HCT116 (cell line): ENCODE measurements at regions not wholly inside any gene's neighbourhood (a gene's known extent, or its start where the extent isn't known, plus 50 kb on each side); places are given as distances from the start of the nearest gene placed in this dataset.

Experiments
- ATAC-seq: fragments of 200-7000 bp; cut with Tn5 transposase; 2 replicates; pipeline ENCODE4 v1.9.1; 2020; ENCODE audit warnings: mild to moderate bottlenecking, moderate library complexity
- BruUV-seq: library from RNA; stranded (reverse); fragments of 400-500 nt; replicated peaks from 2 replicates; lab custom pipeline; 2021; lab: Mats Ljungman, UMichigan
- CTCF ChIA-PET: fragments of 300-600 bp; sonication (Branson Sonifier 250); formaldehyde crosslinking; loops from one replicate; lab custom pipeline; 2021; ENCODE audit warnings: antibody characterized with exemption; lab: Charles Lee
- POLR2A ChIA-PET: fragments of 300-600, 350-600 bp; sonication (Branson Sonifier 250); formaldehyde crosslinking; loops from one replicate; lab custom pipeline; 2021; ENCODE audit warnings: antibody characterized with exemption; lab: Charles Lee
- RAD21 ChIA-PET, 2 experiments: fragments of 300-600 bp; sonication (Branson Sonifier 250); formaldehyde crosslinking; loops; one replicate each; lab custom pipeline; 2023; ENCODE audit warnings: low total read pairs in 2 of 2; ENCODE audit not compliant: uncharacterized antibody in 2 of 2, unreplicated experiment in 2 of 2, low non-redundant PET in 1 of 2; lab: Charles Lee
- DNase-seq: peaks from one replicate; pipeline ENCODE4 v3.0.0-alpha.2; 2010; ENCODE audit warnings: low read depth, low spot score
- H2AFZ ChIP-seq: fragments of 200-600 bp; shearing (Covaris generic), sonication (generic); 2 replicates; pipeline ENCODE4 v1.6.1; 2017; ENCODE audit warnings: low read depth, mixed run types, mixed read lengths, antibody characterized with exemption, low read length; ENCODE audit not compliant: poor library complexity, severe bottlenecking
- H3K27ac ChIP-seq: 2 replicates; pipeline ENCODE4 v1.5.1; 2012; ENCODE audit warnings: low read depth, low read length
- H3K27me3 ChIP-seq: fragments of 200-600 bp; sonication (generic); 2 replicates; pipeline ENCODE4 v1.6.1; 2016; ENCODE audit warnings: mixed run types, low read length, mixed read lengths; ENCODE audit not compliant: insufficient read depth
- H3K36me3 ChIP-seq, 2 experiments: fragments of 200-500 bp in 1 of 2; fragments of 200-600 bp in 1 of 2; sonication (Bioruptor generic) in 1 of 2; sonication (generic) in 1 of 2; 2 replicates each; pipeline versions ENCODE4 v1.5.1 to v1.6.1; 2014 to 2016; ENCODE audit warnings: low read length in 2 of 2, inconsistent platforms in 1 of 2, mixed read lengths in 1 of 2, mixed run types in 1 of 2; ENCODE audit not compliant: insufficient read depth in 2 of 2, control insufficient read depth in 1 of 2
- H3K4me1 ChIP-seq, 2 experiments: fragments of 200-600 bp in 1 of 2; sonication (generic) in 1 of 2; 2 replicates each; pipeline versions ENCODE4 v1.5.1 to v1.6.1; 2012 to 2017; ENCODE audit warnings: low read length in 2 of 2, inconsistent platforms in 1 of 2, mild to moderate bottlenecking in 1 of 2, mixed read lengths in 1 of 2, mixed run types in 1 of 2, moderate library complexity in 1 of 2; ENCODE audit not compliant: insufficient read depth in 2 of 2, control insufficient read depth in 1 of 2
- H3K4me2 ChIP-seq: fragments of 200-600 bp; sonication (generic); 2 replicates; pipeline ENCODE4 v1.6.1; 2017; ENCODE audit warnings: mixed run types, low read length, mixed read lengths
- H3K4me3 ChIP-seq, 2 experiments: fragments of 200-600 bp in 1 of 2; sonication (generic) in 1 of 2; replicated peaks in 1 of 2; 2 replicates each; pipeline ENCODE4 v1.5.1; 2011 to 2016; ENCODE audit warnings: low read length in 2 of 2, control low read depth in 1 of 2, low read depth in 1 of 2, mild to moderate bottlenecking in 1 of 2, mixed read lengths in 1 of 2, mixed run types in 1 of 2
- H3K79me2 ChIP-seq: fragments of 200-600 bp; sonication (generic); 2 replicates; pipeline ENCODE4 v1.6.1; 2017; ENCODE audit warnings: mild to moderate bottlenecking, mixed run types, low read length, moderate library complexity, mixed read lengths; ENCODE audit not compliant: insufficient read depth
- H3K9ac ChIP-seq: fragments of 200-600 bp; sonication (generic); 2 replicates; pipeline ENCODE4 v1.6.1; 2016; ENCODE audit warnings: low read length, mixed read lengths
- H3K9me2 ChIP-seq: fragments of 200-600 bp; sonication (generic), shearing (Covaris generic); 2 replicates; pipeline ENCODE4 v1.6.1; 2017; ENCODE audit warnings: mixed run types, mild to moderate bottlenecking, moderate library complexity; ENCODE audit not compliant: insufficient read depth
- H3K9me3 ChIP-seq, 2 experiments: fragments of 200-500 bp in 1 of 2; fragments of 200-600 bp in 1 of 2; sonication (Bioruptor generic) in 1 of 2; sonication (generic) in 1 of 2; 2 replicates each; pipeline ENCODE4 v1.6.1; 2014 to 2017; ENCODE audit warnings: low read length in 2 of 2, mixed read lengths in 2 of 2, inconsistent platforms in 1 of 2, low read depth in 1 of 2, mild to moderate bottlenecking in 1 of 2, mixed run types in 1 of 2, moderate library complexity in 1 of 2; ENCODE audit not compliant: control insufficient read depth in 1 of 2, insufficient read depth in 1 of 2
- H4K20me1 ChIP-seq: fragments of 200-600 bp; sonication (generic), shearing (Covaris generic); 2 replicates; pipeline ENCODE4 v1.6.1; 2017; ENCODE audit warnings: mixed run types, mild to moderate bottlenecking, moderate library complexity; ENCODE audit not compliant: insufficient read depth
- ATF3 ChIP-seq: IDR thresholded peaks from 2 replicates; pipeline ENCODE4 v1.6.1; 2012
- CEBPB ChIP-seq: IDR thresholded peaks from 2 replicates; pipeline ENCODE4 v1.6.1; 2012; ENCODE audit warnings: low read depth
- CTCF ChIP-seq, 3 experiments: fragments of 200-600 bp in 1 of 3; sonication (generic) in 1 of 3; IDR thresholded peaks in 2 of 3; conservative IDR thresholded peaks in 1 of 3; 2 replicates each; pipeline ENCODE4 v1.5.1; 2012 to 2017; ENCODE audit warnings: low read depth in 2 of 3, low read length in 2 of 3, antibody characterized with exemption in 1 of 3, borderline replicate concordance in 1 of 3, control low read depth in 1 of 3, mild to moderate bottlenecking in 1 of 3, mixed read lengths in 1 of 3, mixed run types in 1 of 3, moderate library complexity in 1 of 3; ENCODE audit not compliant: insufficient read depth in 1 of 3
- EGR1 ChIP-seq: IDR thresholded peaks from 2 replicates; pipeline ENCODE4 v1.6.1; 2012; ENCODE audit warnings: low read depth
- ELF1 ChIP-seq: IDR thresholded peaks from 2 replicates; pipeline ENCODE4 v1.6.1; 2012; ENCODE audit warnings: low read depth, borderline replicate concordance
- EZH2phosphoT487 ChIP-seq: fragments of 200-600 bp; IDR thresholded peaks from 2 replicates; pipeline ENCODE4 v1.6.1; 2018; ENCODE audit warnings: antibody characterized with exemption, borderline replicate concordance
- FOSL1 ChIP-seq: IDR thresholded peaks from 2 replicates; pipeline ENCODE4 v1.6.1; 2012; ENCODE audit warnings: low read depth
- POLR2A ChIP-seq: IDR thresholded peaks from 2 replicates; pipeline ENCODE4 v1.7.0; 2011; ENCODE audit warnings: borderline replicate concordance; ENCODE audit not compliant: insufficient read depth, insufficient read length; ENCODE audit errors: extremely low read depth
- POLR2AphosphoS5 ChIP-seq: IDR thresholded peaks from 2 replicates; pipeline ENCODE4 v1.6.1; 2011; ENCODE audit warnings: mild to moderate bottlenecking, low read depth, low read length, moderate library complexity
- RAD21 ChIP-seq: IDR thresholded peaks from 2 replicates; pipeline ENCODE4 v1.6.1; 2012; ENCODE audit warnings: low read depth, mild to moderate bottlenecking
- SIN3A ChIP-seq: IDR thresholded peaks from 2 replicates; pipeline ENCODE4 v1.6.1; 2012; ENCODE audit warnings: low read depth
- SP1 ChIP-seq: IDR thresholded peaks from 2 replicates; pipeline ENCODE4 v1.6.1; 2012; ENCODE audit warnings: low read depth
- TCF7L2 ChIP-seq: IDR thresholded peaks from 2 replicates; pipeline ENCODE4 v1.7.0; 2011; ENCODE audit warnings: borderline replicate concordance, inconsistent platforms; ENCODE audit not compliant: insufficient read depth, insufficient read length; ENCODE audit errors: extremely low read depth
- YY1 ChIP-seq: IDR thresholded peaks from 2 replicates; pipeline ENCODE4 v1.6.1; 2011; ENCODE audit warnings: low read length, low read depth, moderate library complexity, mild to moderate bottlenecking; ENCODE audit not compliant: insufficient replicate concordance; ENCODE audit errors: extremely low read depth
- ZBTB33 ChIP-seq: IDR thresholded peaks from 2 replicates; pipeline ENCODE4 v1.6.1; 2011; ENCODE audit warnings: mild to moderate bottlenecking, low read length, moderate library complexity; ENCODE audit not compliant: insufficient replicate concordance; ENCODE audit errors: extremely low read depth
- intact Hi-C: fragments of 100-400 bp; cut with micrococcal nuclease; formaldehyde crosslinking; loops from 2 replicates; pipeline ENCODE4 v1.10.0; 2022

- DNase-seq (no peak), ATAC-seq (no peak)
- Histone ChIP-seq H4K20me1 (no peaks in the 10 kb centered on the region), H3K9me2 (no peaks in the 10 kb centered on the region), H3K4me3 (no peak overlapping the region), H3K79me2 (no peaks in the 10 kb centered on the region), H3K27ac (no peak overlapping the region), H3K36me3 (no peaks in the 10 kb centered on the region), H3K9me3 (no peaks in the 10 kb centered on the region), H3K4me1 (no peaks in the 10 kb centered on the region), H2AFZ (no peak overlapping the region), H3K9ac (no peak overlapping the region), H3K4me2 (no peak overlapping the region), H3K27me3 (no peaks in the 10 kb centered on the region)
- ChIA-PET RAD21 (no interaction called here), CTCF (no interaction called here), POLR2A (no interaction called here)
- BruUV-seq: no TSS peak
- no peak for TF ChIP-seq CTCF (IDR thresholded peaks at IDR 0.05 in 2 of 3, conservative IDR thresholded peaks at IDR 0.05 in 1 of 3; ENCODE audit: borderline replicate concordance in 1 of 3, insufficient read depth in 1 of 3, low read depth in 2 of 3, low read length in 2 of 3)
- TF ChIP-seq CEBPB: no peak
- no peak for TF ChIP-seq POLR2AphosphoS5
- TF ChIP-seq SIN3A: no peak
- TF ChIP-seq TCF7L2: no peak
- no peak for TF ChIP-seq EZH2phosphoT487
- TF ChIP-seq RAD21: no peak; the same call in 1 of the 2 replicates
- TF ChIP-seq POLR2A: no peak
- TF ChIP-seq FOSL1: no peak
- no peak for TF ChIP-seq ZBTB33
- no peak for TF ChIP-seq ELF1
- TF ChIP-seq YY1: no peak
- no peak for TF ChIP-seq ATF3
- TF ChIP-seq EGR1: no peak
- TF ChIP-seq SP1: no peak
- intact Hi-C loops: no loop called here
Measured at GRCh38 chrX:7706032-7706431, 136.9 kb upstream of the VCX start.
